ENCODE measurements at regions not wholly inside any gene's neighbourhood (a gene's known extent, or its start where the extent isn't known, plus 50 kb on each side); places are given as distances from the start of the nearest gene placed in this dataset.

GRCh38 chr9:121596515-121596914 is 54.9 kb upstream of the DAB2IP start:
- H3K9me3 ChIP-seq (ENCODE audit: control insufficient read depth, low read depth, low read length), result no peaks in the 10 kb centered on the region
- no peak overlapping the region for H3K4me2 ChIP-seq (ENCODE audit: insufficient read depth, insufficient read length, low read length)
- no peak overlapping the region for H3K27ac ChIP-seq (ENCODE audit: insufficient read length, low read depth, low read length)
- H3K9ac ChIP-seq (ENCODE audit: extremely low read depth, insufficient read length, low read length), result no peak overlapping the region
- Mint-ChIP-seq H3K4me3 (no peak overlapping the region), H3K9me3 (peaks cover 10 to 12% of the 10 kb centered on the region in 2 experiments), H3K27ac (no peak overlapping the region), H3K36me3 (ENCODE audit: insufficient read depth in 1 of 3, low read depth in 3 of 3) (peaks cover 4 to 11% (median 6%) of the 10 kb centered on the region in 3 experiments; a peak in 5 of 7 replicates), H3K27me3 (ENCODE audit: low read depth) (peaks cover 35% of the 10 kb centered on the region), H3K4me1 (peaks cover 11 to 14% of the 10 kb centered on the region in 2 experiments)
- no peak overlapping the region for H2BK12ac ChIP-seq (ENCODE audit: insufficient read length, low read depth, low read length)
- H2BK5ac ChIP-seq (ENCODE audit: insufficient read length, low read length), result no peak overlapping the region
- no peak overlapping the region for H3K23ac ChIP-seq (ENCODE audit: insufficient read length, low read depth, low read length)
- H3K27me3 ChIP-seq (ENCODE audit: insufficient read depth, low read length), result no peaks in the 10 kb centered on the region
- no peak overlapping the region for H2AFZ ChIP-seq (ENCODE audit: low read length)
- no peak overlapping the region for H2BK120ac ChIP-seq (ENCODE audit: low read depth, low read length, poor library complexity, severe bottlenecking)
- H3K4ac ChIP-seq (ENCODE audit: low read depth, low read length), result no peak overlapping the region
- H3K4me1 ChIP-seq (ENCODE audit: insufficient read depth, low read length), result no peaks in the 10 kb centered on the region
- H3K14ac ChIP-seq (ENCODE audit: insufficient read depth, low read length), result no peak overlapping the region
- H4K91ac ChIP-seq (ENCODE audit: insufficient read length, low read depth, low read length), result no peak overlapping the region
- WGBS (ENCODE audit: extremely low coverage, insufficient read length, low lambda C conversion rate), result no CpG with 5 or more reads among the region's 1 CpG
- no peak overlapping the region for H2BK15ac ChIP-seq (ENCODE audit: low read depth, low read length)
- no peak overlapping the region for H2AK5ac ChIP-seq (ENCODE audit: insufficient read length, low read length)
- H3K56ac ChIP-seq (ENCODE audit: insufficient read length, low read depth, low read length), result no peak overlapping the region
- H4K5ac ChIP-seq (ENCODE audit: insufficient read length, low read depth, low read length), result no peak overlapping the region
- no peaks in the 10 kb centered on the region for H3K79me1 ChIP-seq (ENCODE audit: insufficient read depth, low read depth, low read length, poor library complexity, severe bottlenecking)
- no peak overlapping the region for H4K8ac ChIP-seq (replicated peaks; ENCODE audit: insufficient read length, low read depth, low read length)
- H2BK20ac ChIP-seq (ENCODE audit: low read depth, low read length, poor library complexity, severe bottlenecking), result no peak overlapping the region
- no peak for DNase-seq
- H4K20me1 ChIP-seq (ENCODE audit: control insufficient read depth, insufficient read depth, insufficient read length), result no peaks in the 10 kb centered on the region
- no peak for TF ChIP-seq CTCF (conservative IDR thresholded peaks at IDR 0.05)
- peaks cover 17% of the 10 kb centered on the region for H3K23me2 ChIP-seq (ENCODE audit: insufficient read length, low read depth, low read length, poor library complexity, severe bottlenecking)
- no peaks in the 10 kb centered on the region for H3K79me2 ChIP-seq (ENCODE audit: insufficient read depth, low read length)
- H3T11ph ChIP-seq (ENCODE audit: low read length), result no peak overlapping the region
- H3K18ac ChIP-seq (ENCODE audit: insufficient read length, low read depth, low read length), result no peak overlapping the region
